GM19463 (cell line): ENCODE measurements at regions not wholly inside any gene's neighbourhood (a gene's known extent, or its start where the extent isn't known, plus 50 kb on each side); places are given as distances from the start of the nearest gene placed in this dataset.

Source experiments
- ATAC-seq: cut with Tn5 transposase; IDR thresholded peaks from one replicate; pipeline ENCODE4 v1.9.1; 2021; ENCODE audit warnings: mild to moderate bottlenecking, moderate library complexity; ENCODE audit not compliant: unreplicated experiment

GRCh38 chr4:176441594-176441993, 121.8 kb downstream of the SPCS3 start:
- peak; percentile 39 for ATAC-seq

- ATAC-seq, result no peak
Measured at GRCh38 chr4:176443117-176443516, 123.4 kb downstream of the SPCS3 start.

GRCh38 chr4:176443646-176444409, 124.1 kb downstream of the SPCS3 start:
- ATAC-seq, result no peak

- no peak for ATAC-seq
Measured at GRCh38 chr4:176444741-176445140, 125.0 kb downstream of the SPCS3 start.

GRCh38 chr4:176448761-176449160, 129.0 kb downstream of the SPCS3 start:
- no peak for ATAC-seq

GRCh38 chr4:176451443-176451842, 131.7 kb downstream of the SPCS3 start:
- no peak for ATAC-seq

- no peak for ATAC-seq
Measured at GRCh38 chr4:176453079-176453478, 133.3 kb downstream of the SPCS3 start.

- ATAC-seq, result no peak
Measured at GRCh38 chr4:176453658-176454057, 133.9 kb downstream of the SPCS3 start.

- peak; percentile 97 for ATAC-seq
Measured at GRCh38 chr4:176464748-176465147, 145.0 kb downstream of the SPCS3 start.

- ATAC-seq, result no peak
Measured at GRCh38 chr4:176467001-176467400, 147.2 kb downstream of the SPCS3 start.

GRCh38 chr4:176469546-176469945, 149.8 kb downstream of the SPCS3 start:
- no peak for ATAC-seq

- no peak for ATAC-seq
Measured at GRCh38 chr4:176470671-176471070, 150.9 kb downstream of the SPCS3 start.

GRCh38 chr4:176475067-176475466, 155.3 kb downstream of the SPCS3 start:
- ATAC-seq, result no peak

- no peak for ATAC-seq
Measured at GRCh38 chr4:176478076-176478475, 158.3 kb downstream of the SPCS3 start.

- peak; percentile 70 for ATAC-seq
Measured at GRCh38 chr4:176479767-176480166, 160.0 kb downstream of the SPCS3 start.

GRCh38 chr4:176482972-176483371, 163.2 kb downstream of the SPCS3 start:
- no peak for ATAC-seq

- no peak for ATAC-seq
Measured at GRCh38 chr4:176484301-176484984, 164.7 kb downstream of the SPCS3 start.

GRCh38 chr4:176489001-176489400, 169.2 kb downstream of the SPCS3 start:
- no peak for ATAC-seq

- ATAC-seq, result peak; percentile 100
Measured at GRCh38 chr4:176492646-176493302, 173.0 kb downstream of the SPCS3 start.

GRCh38 chr4:176498617-176499256, 179.0 kb downstream of the SPCS3 start:
- ATAC-seq, result no peak

GRCh38 chr4:176499518-176499917, 179.8 kb downstream of the SPCS3 start:
- no peak for ATAC-seq
